ENCODE measurements at regions not wholly inside any gene's neighbourhood (a gene's known extent, or its start where the extent isn't known, plus 50 kb on each side); places are given as distances from the start of the nearest gene placed in this dataset.

GRCh38 chr21:24147674-24148073, 1459.6 kb downstream of the MRPL39 start:
- H3K4me1 ChIP-seq (ENCODE audit: insufficient read depth): no peaks in the 10 kb centered on the region
- H3K36me3 ChIP-seq (ENCODE audit: insufficient read depth): no peaks in the 10 kb centered on the region
- peaks cover 3% of the 10 kb centered on the region; the same call in 1 of the 3 replicates for H3K36me3 Mint-ChIP-seq (ENCODE audit: low read depth)
- no peaks in the 10 kb centered on the region for H3K9me2 ChIP-seq (ENCODE audit: insufficient read depth)
- ATAC-seq (no peak), DNase-seq (ENCODE audit: low spot score) (no peak)
- H3K4me3 ChIP-seq: no peak overlapping the region
- H3K79me2 ChIP-seq (replicated peaks; ENCODE audit: insufficient read depth): no peaks in the 10 kb centered on the region
- H3K4me1 Mint-ChIP-seq: no peaks in the 10 kb centered on the region
- no peak overlapping the region for H3K4me2 ChIP-seq
- H3F3A ChIP-seq (replicated peaks; ENCODE audit: low read depth): no peaks in the 10 kb centered on the region
- no peak overlapping the region for H2AFZ ChIP-seq
- H3K4me3 Mint-ChIP-seq: no peak overlapping the region
- H3K27me3 Mint-ChIP-seq (ENCODE audit: insufficient read depth, low read depth, poor library complexity): no peaks in the 10 kb centered on the region
- no peaks in the 10 kb centered on the region for H3K27me3 ChIP-seq (ENCODE audit: insufficient read depth)
- peaks cover 56% of the 10 kb centered on the region for H3K9me3 Mint-ChIP-seq
- no peaks in the 10 kb centered on the region for H4K20me1 ChIP-seq (replicated peaks; ENCODE audit: insufficient read depth)
- H3K27ac Mint-ChIP-seq: no peak overlapping the region
- no peak overlapping the region for H3K27ac ChIP-seq (ENCODE audit: low read depth)
- TF ChIP-seq, protein P1, sequence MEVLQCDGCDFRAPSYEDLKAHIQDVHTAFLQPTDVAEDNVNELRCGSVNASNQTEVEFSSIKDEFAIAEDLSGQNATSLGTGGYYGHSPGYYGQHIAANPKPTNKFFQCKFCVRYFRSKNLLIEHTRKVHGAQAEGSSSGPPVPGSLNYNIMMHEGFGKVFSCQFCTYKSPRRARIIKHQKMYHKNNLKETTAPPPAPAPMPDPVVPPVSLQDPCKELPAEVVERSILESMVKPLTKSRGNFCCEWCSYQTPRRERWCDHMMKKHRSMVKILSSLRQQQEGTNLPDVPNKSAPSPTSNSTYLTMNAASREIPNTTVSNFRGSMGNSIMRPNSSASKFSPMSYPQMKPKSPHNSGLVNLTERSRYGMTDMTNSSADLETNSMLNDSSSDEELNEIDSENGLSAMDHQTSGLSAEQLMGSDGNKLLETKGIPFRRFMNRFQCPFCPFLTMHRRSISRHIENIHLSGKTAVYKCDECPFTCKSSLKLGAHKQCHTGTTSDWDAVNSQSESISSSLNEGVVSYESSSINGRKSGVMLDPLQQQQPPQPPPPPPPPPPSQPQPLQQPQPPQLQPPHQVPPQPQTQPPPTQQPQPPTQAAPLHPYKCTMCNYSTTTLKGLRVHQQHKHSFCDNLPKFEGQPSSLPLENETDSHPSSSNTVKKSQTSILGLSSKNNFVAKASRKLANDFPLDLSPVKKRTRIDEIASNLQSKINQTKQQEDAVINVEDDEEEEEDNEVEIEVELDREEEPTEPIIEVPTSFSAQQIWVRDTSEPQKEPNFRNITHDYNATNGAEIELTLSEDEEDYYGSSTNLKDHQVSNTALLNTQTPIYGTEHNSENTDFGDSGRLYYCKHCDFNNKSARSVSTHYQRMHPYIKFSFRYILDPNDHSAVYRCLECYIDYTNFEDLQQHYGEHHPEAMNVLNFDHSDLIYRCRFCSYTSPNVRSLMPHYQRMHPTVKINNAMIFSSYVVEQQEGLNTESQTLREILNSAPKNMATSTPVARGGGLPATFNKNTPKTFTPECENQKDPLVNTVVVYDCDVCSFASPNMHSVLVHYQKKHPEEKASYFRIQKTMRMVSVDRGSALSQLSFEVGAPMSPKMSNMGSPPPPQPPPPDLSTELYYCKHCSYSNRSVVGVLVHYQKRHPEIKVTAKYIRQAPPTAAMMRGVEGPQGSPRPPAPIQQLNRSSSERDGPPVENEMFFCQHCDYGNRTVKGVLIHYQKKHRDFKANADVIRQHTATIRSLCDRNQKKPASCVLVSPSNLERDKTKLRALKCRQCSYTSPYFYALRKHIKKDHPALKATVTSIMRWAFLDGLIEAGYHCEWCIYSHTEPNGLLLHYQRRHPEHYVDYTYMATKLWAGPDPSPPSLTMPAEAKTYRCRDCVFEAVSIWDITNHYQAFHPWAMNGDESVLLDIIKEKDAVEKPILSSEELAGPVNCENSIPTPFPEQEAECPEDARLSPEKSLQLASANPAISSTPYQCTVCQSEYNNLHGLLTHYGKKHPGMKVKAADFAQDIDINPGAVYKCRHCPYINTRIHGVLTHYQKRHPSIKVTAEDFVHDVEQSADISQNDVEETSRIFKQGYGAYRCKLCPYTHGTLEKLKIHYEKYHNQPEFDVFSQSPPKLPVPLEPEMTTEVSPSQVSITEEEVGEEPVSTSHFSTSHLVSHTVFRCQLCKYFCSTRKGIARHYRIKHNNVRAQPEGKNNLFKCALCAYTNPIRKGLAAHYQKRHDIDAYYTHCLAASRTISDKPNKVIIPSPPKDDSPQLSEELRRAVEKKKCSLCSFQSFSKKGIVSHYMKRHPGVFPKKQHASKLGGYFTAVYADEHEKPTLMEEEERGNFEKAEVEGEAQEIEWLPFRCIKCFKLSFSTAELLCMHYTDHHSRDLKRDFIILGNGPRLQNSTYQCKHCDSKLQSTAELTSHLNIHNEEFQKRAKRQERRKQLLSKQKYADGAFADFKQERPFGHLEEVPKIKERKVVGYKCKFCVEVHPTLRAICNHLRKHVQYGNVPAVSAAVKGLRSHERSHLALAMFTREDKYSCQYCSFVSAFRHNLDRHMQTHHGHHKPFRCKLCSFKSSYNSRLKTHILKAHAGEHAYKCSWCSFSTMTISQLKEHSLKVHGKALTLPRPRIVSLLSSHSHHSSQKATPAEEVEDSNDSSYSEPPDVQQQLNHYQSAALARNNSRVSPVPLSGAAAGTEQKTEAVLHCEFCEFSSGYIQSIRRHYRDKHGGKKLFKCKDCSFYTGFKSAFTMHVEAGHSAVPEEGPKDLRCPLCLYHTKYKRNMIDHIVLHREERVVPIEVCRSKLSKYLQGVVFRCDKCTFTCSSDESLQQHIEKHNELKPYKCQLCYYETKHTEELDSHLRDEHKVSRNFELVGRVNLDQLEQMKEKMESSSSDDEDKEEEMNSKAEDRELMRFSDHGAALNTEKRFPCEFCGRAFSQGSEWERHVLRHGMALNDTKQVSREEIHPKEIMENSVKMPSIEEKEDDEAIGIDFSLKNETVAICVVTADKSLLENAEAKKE (CRISPR knock-in tag; IDR thresholded peaks at IDR 0.05): no peak
- TF ChIP-seq, protein P2, sequence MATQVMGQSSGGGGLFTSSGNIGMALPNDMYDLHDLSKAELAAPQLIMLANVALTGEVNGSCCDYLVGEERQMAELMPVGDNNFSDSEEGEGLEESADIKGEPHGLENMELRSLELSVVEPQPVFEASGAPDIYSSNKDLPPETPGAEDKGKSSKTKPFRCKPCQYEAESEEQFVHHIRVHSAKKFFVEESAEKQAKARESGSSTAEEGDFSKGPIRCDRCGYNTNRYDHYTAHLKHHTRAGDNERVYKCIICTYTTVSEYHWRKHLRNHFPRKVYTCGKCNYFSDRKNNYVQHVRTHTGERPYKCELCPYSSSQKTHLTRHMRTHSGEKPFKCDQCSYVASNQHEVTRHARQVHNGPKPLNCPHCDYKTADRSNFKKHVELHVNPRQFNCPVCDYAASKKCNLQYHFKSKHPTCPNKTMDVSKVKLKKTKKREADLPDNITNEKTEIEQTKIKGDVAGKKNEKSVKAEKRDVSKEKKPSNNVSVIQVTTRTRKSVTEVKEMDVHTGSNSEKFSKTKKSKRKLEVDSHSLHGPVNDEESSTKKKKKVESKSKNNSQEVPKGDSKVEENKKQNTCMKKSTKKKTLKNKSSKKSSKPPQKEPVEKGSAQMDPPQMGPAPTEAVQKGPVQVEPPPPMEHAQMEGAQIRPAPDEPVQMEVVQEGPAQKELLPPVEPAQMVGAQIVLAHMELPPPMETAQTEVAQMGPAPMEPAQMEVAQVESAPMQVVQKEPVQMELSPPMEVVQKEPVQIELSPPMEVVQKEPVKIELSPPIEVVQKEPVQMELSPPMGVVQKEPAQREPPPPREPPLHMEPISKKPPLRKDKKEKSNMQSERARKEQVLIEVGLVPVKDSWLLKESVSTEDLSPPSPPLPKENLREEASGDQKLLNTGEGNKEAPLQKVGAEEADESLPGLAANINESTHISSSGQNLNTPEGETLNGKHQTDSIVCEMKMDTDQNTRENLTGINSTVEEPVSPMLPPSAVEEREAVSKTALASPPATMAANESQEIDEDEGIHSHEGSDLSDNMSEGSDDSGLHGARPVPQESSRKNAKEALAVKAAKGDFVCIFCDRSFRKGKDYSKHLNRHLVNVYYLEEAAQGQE (IDR thresholded peaks at IDR 0.05; ENCODE audit: unreplicated experiment): no peak
- TF ChIP-seq EZH2 (IDR thresholded peaks at IDR 0.05; ENCODE audit: low read depth, unreplicated experiment): no peak

Data from GM23338 (cell line).